ENCODE measurements at regions not wholly inside any gene's neighbourhood (a gene's known extent, or its start where the extent isn't known, plus 50 kb on each side); places are given as distances from the start of the nearest gene placed in this dataset.

DNA sequence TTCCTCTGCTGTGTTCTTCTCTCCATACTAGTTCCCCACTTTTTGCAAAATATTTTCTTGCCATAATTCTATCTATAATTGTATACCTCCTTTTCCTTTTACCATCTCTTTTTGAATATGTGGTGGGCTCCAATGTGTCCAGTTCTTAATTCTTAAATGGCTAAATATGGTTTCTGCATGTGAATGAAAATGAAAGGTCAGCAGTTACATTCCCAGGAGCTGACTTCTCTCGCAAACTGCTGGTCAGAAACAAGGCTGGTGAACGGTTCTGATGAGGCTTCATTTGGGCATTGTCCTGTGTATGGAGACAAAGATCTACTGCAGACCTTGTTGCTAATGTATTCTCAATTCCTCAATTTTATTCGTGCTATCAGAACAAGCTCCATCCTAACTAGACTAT, 309.2 kb downstream of the SNX13 start:
- FAIRE-seq (no peak), DNase-seq (ENCODE audit: insufficient read length, low spot score) (no peak)

GRCh38 chr7:17632384-17632783, 307.9 kb downstream of the SNX13 start:
- FAIRE-seq = no peak
- no peak for DNase-seq (ENCODE audit: insufficient read length, low spot score)

GRCh38 chr7:17633067-17633466, 307.2 kb downstream of the SNX13 start:
- DNase-seq (ENCODE audit: insufficient read length, low spot score) (peak; percentile 24), FAIRE-seq (no peak)

DNA sequence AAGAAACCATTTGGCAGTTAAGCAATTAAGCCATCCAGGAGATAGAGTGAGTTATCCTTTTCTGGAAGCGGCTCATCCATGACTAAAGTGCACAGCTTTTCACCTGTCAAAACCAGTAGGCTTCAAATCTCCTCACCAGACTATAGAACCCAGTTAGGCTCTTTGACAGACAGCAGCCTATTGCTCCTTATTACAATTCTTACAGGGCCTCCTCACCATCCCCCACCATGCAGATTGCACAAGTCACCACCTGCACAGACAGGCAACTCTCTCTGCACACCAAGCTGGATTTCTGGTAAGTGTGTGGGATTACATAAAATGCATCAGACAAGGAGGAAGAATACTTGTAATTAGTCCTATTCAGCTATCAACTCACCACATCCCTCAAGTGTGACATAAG, 301.6 kb downstream of the SNX13 start:
- FAIRE-seq = peak; percentile 63
- peak; percentile 5 for DNase-seq (ENCODE audit: insufficient read length, low spot score)

DNA sequence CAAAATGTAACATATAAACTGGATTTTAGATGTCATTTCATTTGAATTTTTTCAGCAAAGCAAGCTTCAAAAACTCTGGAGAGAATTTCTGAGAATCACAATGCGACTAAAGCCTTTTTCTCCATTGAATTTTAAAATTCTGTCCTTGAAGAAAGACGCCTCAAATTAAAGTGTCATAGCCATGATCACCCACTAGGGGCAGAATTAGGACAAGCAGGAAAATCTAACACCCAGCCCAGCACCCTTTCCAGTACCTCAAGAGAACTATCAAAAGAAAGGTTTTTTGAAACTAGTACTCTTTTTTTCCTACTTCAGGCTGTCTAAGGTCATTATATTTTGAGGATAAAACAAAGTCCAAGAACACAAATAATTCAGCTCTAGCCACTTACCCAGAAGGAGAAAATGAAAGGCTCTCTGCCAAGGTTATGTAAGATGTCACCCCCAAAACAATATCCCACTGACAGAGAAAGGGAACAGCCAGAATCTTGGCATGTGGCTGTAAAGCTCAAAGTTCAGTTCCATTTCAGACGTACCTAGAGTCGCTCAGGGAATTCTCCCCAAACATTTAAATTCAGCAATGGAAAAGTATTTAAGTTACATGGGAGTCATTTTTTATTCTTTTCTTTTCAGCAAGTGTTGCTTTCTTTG, 299.4 kb downstream of the SNX13 start:
- DNase-seq (ENCODE audit: insufficient read length, low spot score) (peak; percentile 21), FAIRE-seq (no peak)

- FAIRE-seq (no peak), DNase-seq (ENCODE audit: insufficient read length, low spot score) (no peak)
These were observed 294.8 kb downstream of the SNX13 start for GRCh38 chr7:17645500-17645899.

DNA sequence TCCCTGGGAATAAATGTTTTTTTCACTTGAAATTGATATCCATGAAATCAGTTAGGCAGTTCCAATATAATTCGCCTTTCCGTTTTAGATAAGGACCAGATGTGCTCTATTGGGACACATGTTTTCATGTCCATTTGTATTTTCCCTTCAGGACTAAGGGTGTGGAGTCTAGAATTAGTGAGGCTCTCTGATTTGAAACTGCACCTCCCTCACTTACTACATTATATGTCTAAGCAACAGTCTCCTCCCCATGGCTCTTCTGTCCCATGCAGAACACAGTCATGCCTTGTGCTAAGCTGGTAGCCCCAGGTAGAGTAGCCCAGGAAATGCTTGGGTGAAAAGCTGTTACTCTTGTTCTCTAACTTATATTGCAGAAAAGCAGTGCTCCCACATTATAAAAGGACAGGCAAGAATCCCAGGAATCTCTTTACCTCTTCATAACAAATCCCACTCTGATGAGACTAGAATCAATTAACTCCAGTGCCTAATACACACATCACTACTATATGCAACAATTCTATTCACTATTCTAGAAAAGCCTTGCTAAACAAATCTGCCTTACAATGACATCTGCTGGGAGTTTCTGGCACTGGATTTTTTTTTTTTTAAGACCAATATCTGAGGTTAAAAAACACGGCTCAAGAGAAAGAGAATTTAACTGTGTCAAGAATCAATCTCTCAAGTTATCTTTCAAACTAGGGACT, 293.9 kb downstream of the SNX13 start:
- FAIRE-seq (no peak), DNase-seq (ENCODE audit: insufficient read length, low spot score) (peak; percentile 14)

DNA sequence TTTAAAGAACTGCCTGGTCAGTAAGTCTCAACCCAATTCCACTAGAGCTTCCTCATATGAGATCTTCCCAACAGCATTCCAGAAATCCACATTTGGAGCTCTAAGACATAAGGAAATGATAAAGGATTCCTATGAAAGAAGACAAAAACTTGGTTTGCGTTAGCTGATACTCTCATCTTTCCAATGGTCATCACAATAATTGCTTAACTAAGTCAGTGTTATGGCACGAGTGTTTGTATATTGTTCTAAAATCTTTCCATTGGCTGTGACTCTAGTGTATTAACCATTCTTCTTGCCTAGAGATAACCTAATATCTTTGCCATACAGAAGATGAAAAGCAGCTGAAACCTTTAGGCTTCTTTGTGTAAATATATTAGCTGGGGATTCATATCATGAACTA, 289.0 kb downstream of the SNX13 start:
- FAIRE-seq = no peak

DNA sequence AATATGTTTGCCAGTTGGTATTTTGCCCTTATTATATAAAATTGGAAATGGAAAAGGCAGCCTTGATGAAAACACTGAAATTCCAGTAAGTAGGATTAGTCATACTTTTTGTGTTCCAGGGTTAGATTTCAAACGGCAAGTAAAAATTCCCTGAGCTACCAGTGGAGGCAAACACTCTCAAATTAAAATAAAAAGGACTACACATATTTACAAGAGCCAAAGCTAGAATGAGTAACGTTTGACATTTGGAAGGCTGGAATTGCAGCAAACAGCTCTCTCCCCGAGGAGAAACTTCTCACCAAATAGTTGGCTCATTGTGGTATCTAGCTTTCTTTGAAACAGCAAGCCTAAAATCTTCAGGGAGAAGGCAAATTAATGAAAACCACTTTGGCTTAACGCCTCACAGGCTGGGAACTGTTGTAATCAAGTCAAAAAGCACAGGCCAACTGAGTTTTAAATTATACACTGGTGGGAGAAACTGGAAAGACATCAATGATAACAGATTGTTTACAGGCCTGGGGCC, 288.4 kb downstream of the SNX13 start:
- FAIRE-seq = no peak
- peak; percentile 26 for DNase-seq (ENCODE audit: insufficient read length, low spot score)

More for the DNA sequence above, 289.0 kb downstream of the SNX13 start:
- no peak for DNase-seq (ENCODE audit: insufficient read length, low spot score)

DNA sequence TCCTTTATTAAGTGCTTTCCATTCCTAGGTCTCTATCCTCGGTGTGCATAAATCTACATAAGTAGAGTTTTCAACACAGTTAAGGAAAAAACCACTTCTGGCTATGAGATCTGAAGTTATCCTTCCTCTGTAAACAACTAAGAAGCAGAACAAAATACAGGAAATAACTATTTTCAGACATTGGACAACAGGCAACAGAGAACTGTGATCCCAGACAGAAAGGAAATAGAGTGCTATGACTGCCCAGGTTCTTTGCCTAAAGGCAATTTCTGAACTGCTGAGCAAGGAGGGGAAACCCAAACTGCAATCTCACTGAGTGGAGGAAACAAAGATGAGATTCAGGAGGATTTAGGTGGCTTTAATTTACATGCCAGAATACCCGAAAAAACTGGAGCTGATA, 285.4 kb downstream of the SNX13 start:
- DNase-seq (ENCODE audit: insufficient read length, low spot score) = no peak
- no peak for FAIRE-seq

GRCh38 chr7:17659126-17659525, 281.2 kb downstream of the SNX13 start:
- DNase-seq (ENCODE audit: insufficient read length, low spot score) (no peak), FAIRE-seq (no peak)

DNA sequence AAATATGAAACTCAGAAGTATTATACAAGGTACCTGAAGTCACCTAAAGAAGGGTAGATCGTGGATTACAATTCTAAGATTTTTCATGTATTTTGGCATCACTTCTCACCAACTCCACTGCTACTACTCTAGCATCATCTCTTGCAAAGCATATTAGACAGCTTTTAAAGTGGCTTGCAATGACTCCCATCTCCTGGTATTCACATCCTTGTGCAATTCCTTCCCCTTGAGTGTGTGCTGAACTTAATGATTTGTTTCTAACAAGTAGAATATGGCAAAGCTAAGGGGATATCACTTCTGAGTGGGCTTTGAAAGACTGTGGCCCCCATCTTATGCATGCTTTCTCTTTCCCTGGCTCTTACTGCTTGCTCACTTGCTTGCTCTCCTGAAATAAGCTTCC, 280.2 kb downstream of the SNX13 start:
- DNase-seq (ENCODE audit: insufficient read length, low spot score) = no peak
- no peak for FAIRE-seq

GRCh38 chr7:17661982-17662585, 278.2 kb downstream of the SNX13 start:
- FAIRE-seq (peak; percentile 28), DNase-seq (ENCODE audit: insufficient read length, low spot score) (no peak)

DNA sequence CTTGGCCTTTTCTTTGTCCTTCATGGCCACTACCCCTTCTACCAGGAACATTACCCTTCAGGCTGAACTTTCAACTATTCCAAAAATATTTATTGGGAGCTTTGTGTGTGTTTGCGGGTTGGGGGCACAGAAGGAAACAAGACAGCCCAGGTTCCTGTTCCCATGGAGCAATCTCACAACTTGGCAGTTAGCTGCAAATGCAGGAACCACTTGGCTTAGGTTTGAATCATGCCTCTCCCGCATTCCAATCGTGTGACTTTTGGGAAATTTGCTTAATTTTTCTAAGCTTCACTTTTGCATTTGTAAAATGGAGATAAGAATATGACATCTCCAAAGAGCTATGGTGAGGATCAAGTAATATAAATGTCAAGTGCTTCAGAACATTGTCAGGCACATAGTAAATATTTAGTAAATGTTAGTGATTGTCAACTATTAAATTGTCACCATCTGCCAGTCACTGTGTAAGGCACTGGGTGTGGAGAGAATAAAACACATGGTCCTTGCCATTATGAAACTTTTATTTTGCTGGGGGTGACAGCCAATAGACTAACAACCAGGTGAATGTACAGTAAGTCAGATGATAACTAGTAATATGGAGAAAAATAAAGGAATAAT, 277.1 kb downstream of the SNX13 start:
- DNase-seq (ENCODE audit: insufficient read length, low spot score) = no peak
- no peak for FAIRE-seq

DNA sequence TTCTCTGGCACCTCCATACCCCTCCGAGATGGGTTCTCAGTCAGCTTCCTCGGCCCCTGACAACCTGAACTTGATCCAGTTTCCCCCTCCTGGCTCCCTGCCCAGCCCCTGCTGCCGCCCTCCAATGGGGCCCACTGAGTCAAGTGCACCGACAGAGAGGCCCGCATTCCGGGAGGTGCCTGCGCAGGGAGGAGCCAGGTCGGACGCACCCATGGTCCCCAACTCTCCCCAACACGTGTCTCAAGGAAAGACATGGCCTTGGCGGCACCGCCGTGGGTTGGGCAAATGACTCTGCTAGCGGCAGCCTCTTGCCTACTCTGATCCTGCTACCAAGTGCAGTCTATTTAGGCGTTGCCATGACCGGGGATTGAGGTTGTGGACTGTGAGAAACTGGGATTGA, 275.3 kb downstream of the SNX13 start:
- DNase-seq (ENCODE audit: insufficient read length, low spot score) (no peak), FAIRE-seq (peak; percentile 79)

GRCh38 chr7:17668122-17668521, 272.2 kb downstream of the SNX13 start:
- DNase-seq (ENCODE audit: insufficient read length, low spot score) (no peak), FAIRE-seq (no peak)

DNA sequence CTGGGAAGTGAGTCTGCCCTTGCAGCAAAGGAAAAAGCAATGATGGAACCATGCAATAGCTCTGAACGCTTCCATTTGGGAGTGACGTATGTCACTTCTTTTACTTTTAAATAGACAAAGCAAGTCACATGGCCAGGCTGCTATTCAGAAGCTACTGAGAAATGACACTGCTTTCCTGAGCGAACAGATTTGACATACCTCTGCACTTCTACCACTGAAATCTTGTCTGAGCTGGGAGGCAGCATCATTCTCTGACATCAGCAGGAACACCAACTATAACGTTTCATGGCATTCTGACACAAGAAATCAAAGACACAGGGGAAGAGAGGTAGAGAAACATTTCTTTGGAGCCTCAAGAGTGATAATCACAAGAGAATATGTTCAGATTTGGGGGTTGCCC, 271.1 kb downstream of the SNX13 start:
- DNase-seq (ENCODE audit: insufficient read length, low spot score) = no peak
- FAIRE-seq = no peak

DNA sequence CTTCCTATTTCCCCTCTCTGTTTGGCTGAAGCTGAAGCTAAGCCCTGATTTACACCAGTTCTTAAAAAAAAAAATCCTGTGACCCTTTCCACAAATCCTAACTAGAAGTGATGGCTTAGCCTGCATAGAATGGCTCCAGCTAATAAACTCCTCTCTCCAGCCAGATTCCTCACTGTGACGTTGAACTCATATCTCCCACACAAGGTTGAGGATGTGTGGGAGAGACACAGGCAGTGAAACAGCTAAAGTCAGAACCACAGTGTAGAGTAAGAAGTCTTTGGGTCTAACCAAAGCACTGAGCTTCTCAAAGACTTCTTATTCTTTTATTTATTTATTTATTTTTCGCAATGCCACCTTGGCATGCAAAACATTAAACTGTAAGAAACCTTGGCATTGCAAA, 268.3 kb downstream of the SNX13 start:
- no peak for DNase-seq (ENCODE audit: insufficient read length, low spot score)
- no peak for FAIRE-seq

- FAIRE-seq (no peak), DNase-seq (ENCODE audit: insufficient read length, low spot score) (no peak)
These were observed 267.5 kb downstream of the SNX13 start for GRCh38 chr7:17672783-17673182.

GRCh38 chr7:17674166-17674942, 265.9 kb downstream of the SNX13 start:
- DNase-seq (ENCODE audit: insufficient read length, low spot score) (no peak), FAIRE-seq (no peak)
